Natural killer cell (primary cell): ENCODE measurements at regions not wholly inside any gene's neighbourhood (a gene's known extent, or its start where the extent isn't known, plus 50 kb on each side); places are given as distances from the start of the nearest gene placed in this dataset.

ENCODE experiments used
- ATAC-seq, 3 donors: fragments of 150-1000 bp in 2 of 3; fragments of 200-7000 bp in 1 of 3; cut with Tn5 transposase; 1 replicate in 1 of 3; 2 replicates in 2 of 3; pipeline ENCODE4 v1.10.0; 2021; ENCODE audit warnings: mild to moderate bottlenecking in 2 of 3, moderate library complexity in 2 of 3
- DNase-seq, 2 donors: peaks; one replicate each; pipeline versions ENCODE4 v3.0.0 to v3.0.0-alpha.2; 2013 to 2021; ENCODE audit warnings: mixed read lengths in 1 of 2
- H3K27ac ChIP-seq: one replicate; pipeline ENCODE4 v1.5.1; 2013; ENCODE audit warnings: mild to moderate bottlenecking, low read length
- H3K27me3 ChIP-seq: one replicate; pipeline ENCODE4 v1.6.1; 2013; ENCODE audit warnings: low read length; ENCODE audit not compliant: control insufficient read depth, insufficient read depth
- H3K36me3 ChIP-seq: one replicate; pipeline ENCODE4 v1.6.1; 2013; ENCODE audit warnings: low read length; ENCODE audit not compliant: control insufficient read depth, insufficient read depth
- H3K4me1 ChIP-seq: one replicate; pipeline ENCODE4 v1.6.1; 2013; ENCODE audit warnings: low read length; ENCODE audit not compliant: control insufficient read depth, insufficient read depth
- H3K4me3 ChIP-seq: one replicate; pipeline ENCODE4 v1.5.1; 2013; ENCODE audit warnings: low read length
- H3K9me3 ChIP-seq: one replicate; pipeline ENCODE4 v1.6.1; 2013; ENCODE audit warnings: low read length; ENCODE audit not compliant: control insufficient read depth, insufficient read depth
- H3K27ac Mint-ChIP-seq, 2 donors: one replicate each; pipeline ENCODE4 v1.8.0; 2022; ENCODE audit warnings: mild to moderate bottlenecking in 2 of 2, mixed read lengths in 2 of 2, moderate library complexity in 1 of 2
- H3K27me3 Mint-ChIP-seq, 2 donors: one replicate each; pipeline ENCODE4 v1.8.0; 2022; ENCODE audit warnings: low read depth in 2 of 2, mixed read lengths in 2 of 2
- H3K36me3 Mint-ChIP-seq: one replicate; pipeline ENCODE4 v1.8.0; 2022; ENCODE audit warnings: mixed read lengths
- H3K4me1 Mint-ChIP-seq, 2 donors: one replicate each; pipeline ENCODE4 v1.8.0; 2022; ENCODE audit warnings: mixed read lengths in 2 of 2
- H3K4me3 Mint-ChIP-seq: one replicate; pipeline ENCODE4 v1.8.0; 2022; ENCODE audit warnings: mild to moderate bottlenecking, moderate library complexity, mixed read lengths
- H3K9me3 Mint-ChIP-seq, 2 donors: one replicate each; pipeline ENCODE4 v1.8.0; 2022; ENCODE audit warnings: mixed read lengths in 2 of 2
- WGBS: methylation state at CpG from one replicate; pipeline ENCODE4 v1.1.7; 2013; ENCODE audit warnings: missing lambda C conversion rate; ENCODE audit not compliant: insufficient coverage; 5-methylcytosine and 5-hydroxymethylcytosine counted together
- intact Hi-C: fragments of 100-400 bp; cut with micrococcal nuclease; formaldehyde crosslinking; loops from one replicate; pipeline ENCODE4 v1.14.2; 2022
- TF ChIP-seq, protein P1 (sequence below): fragments of 200-600 bp; IDR thresholded peaks from one replicate; pipeline ENCODE4 v1.8.0; 2022; ENCODE audit warnings: antibody characterized with exemption

DNA sequence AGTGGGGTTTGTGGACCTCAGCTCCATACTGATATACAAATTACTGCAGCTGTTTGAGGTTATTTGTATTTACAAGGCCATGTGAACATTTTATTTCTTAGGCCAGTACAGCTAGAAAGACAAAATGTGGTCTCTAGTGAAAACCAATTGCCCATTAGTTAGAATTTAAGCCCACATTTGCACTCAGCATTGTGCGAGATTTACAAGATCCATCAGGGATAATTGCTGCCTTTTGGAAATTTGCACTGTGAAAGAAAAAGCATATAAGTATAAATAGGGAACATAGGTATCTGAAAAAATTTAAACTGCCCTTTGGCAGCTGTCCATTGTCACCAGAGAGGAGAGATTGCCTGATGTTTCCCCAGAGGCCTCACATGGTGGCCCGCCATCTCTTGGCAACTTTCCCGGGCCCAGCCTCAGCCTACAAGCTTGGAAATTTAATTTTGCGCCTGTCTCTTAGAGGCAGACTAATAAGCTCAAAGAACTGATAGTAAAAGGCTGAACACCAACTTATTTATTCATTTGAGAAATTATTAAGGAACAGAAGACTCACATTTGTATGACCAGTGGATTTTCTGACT is 120.7 kb downstream of the MAP3K21 start:
- Histone ChIP-seq H3K4me3 (no peak overlapping the region), H3K27ac (no peak overlapping the region), H3K9me3 (no peaks in the 10 kb centered on the region), H3K27me3 (no peaks in the 10 kb centered on the region), H3K4me1 (no peaks in the 10 kb centered on the region), H3K36me3 (no peaks in the 10 kb centered on the region)
- H3K4me3 Mint-ChIP-seq = no peak overlapping the region
- H3K27ac Mint-ChIP-seq = no peak overlapping the region
- WGBS = 84% methylated on average over 4 of the region's 4 CpGs
- no peak for ATAC-seq
- intact Hi-C loops = no loop called here
- peaks cover 0 to 2% of the 10 kb centered on the region in 2 donors for H3K27me3 Mint-ChIP-seq
- TF ChIP-seq, protein P1, sequence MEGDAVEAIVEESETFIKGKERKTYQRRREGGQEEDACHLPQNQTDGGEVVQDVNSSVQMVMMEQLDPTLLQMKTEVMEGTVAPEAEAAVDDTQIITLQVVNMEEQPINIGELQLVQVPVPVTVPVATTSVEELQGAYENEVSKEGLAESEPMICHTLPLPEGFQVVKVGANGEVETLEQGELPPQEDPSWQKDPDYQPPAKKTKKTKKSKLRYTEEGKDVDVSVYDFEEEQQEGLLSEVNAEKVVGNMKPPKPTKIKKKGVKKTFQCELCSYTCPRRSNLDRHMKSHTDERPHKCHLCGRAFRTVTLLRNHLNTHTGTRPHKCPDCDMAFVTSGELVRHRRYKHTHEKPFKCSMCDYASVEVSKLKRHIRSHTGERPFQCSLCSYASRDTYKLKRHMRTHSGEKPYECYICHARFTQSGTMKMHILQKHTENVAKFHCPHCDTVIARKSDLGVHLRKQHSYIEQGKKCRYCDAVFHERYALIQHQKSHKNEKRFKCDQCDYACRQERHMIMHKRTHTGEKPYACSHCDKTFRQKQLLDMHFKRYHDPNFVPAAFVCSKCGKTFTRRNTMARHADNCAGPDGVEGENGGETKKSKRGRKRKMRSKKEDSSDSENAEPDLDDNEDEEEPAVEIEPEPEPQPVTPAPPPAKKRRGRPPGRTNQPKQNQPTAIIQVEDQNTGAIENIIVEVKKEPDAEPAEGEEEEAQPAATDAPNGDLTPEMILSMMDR = no peak
- peaks cover 0 to 2% of the 10 kb centered on the region in 2 donors for H3K9me3 Mint-ChIP-seq
- H3K36me3 Mint-ChIP-seq = no peaks in the 10 kb centered on the region
- DNase-seq = no peak
- no peaks in the 10 kb centered on the region for H3K4me1 Mint-ChIP-seq

DNA sequence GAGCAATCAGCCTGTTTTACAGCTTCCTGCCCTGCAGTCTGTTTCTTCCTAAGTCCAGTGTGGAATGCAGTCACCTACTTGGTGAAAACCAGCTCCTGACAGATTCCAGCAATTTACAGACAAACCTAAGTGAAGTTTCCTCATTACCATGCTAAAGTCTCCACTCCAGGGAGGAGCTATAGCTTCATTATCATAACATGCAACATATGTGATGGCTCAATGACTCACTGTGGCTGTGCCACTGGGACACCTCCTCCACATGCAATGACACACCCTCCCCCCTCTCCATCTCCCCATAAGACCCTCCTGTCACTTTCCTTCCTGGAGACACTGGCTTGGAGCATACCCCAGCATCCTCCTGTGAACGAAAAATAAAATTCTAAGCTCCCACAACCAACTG is 125.2 kb downstream of the MAP3K21 start:
- no peaks in the 10 kb centered on the region for H3K9me3 ChIP-seq
- WGBS = 43% methylated on average over 1 of the region's 1 CpG
- H3K36me3 Mint-ChIP-seq = no peaks in the 10 kb centered on the region
- no peaks in the 10 kb centered on the region for H3K4me1 ChIP-seq
- TF ChIP-seq, protein P1 = no peak
- no peak overlapping the region for H3K4me3 Mint-ChIP-seq
- H3K27ac ChIP-seq = no peak overlapping the region
- H3K4me1 Mint-ChIP-seq = no peaks in the 10 kb centered on the region
- H3K27me3 Mint-ChIP-seq = no peaks in the 10 kb centered on the region
- H3K9me3 Mint-ChIP-seq = no peaks in the 10 kb centered on the region
- no peak overlapping the region for H3K27ac Mint-ChIP-seq
- no peaks in the 10 kb centered on the region for H3K27me3 ChIP-seq
- intact Hi-C loops = no loop called here
- no peak overlapping the region for H3K4me3 ChIP-seq
- ATAC-seq = no peak
- H3K36me3 ChIP-seq = no peaks in the 10 kb centered on the region
- DNase-seq = no peak

DNA sequence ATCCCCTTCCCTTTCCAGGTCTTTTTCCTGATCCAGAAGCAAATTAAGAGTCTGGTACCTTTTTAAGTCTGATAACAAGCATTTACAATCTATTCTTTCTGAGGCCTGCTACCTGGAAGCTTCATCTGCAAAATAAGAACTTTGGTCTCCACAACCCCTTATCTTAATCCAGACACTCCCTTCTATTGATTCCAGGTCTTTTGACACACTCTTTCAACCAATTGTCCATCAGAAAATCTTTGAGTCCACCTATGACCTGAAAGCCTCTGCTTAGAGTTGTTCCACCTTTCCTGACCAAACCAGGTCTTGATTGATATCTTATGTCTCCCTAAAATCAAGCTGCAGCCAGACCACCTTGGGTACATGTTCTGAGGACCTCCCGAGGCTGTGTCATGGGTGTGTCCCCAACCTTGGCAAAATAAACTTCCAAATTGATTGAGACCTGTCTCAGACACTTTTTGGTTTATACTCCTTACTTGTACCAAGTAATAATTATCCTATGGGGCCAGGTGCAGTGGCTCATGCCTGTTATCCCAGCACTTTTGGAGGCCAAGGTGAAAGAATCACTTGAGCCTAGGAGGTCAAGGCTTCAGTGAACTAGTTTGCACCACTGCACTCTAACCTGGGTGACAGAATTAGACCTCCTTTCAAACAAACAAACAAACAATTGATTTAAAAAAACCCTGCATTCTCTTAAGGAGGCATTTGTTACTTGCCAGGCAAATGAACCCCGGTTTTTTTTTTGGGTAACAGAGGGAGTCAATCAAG is 126.1 kb downstream of the MAP3K21 start:
- H3K27me3 Mint-ChIP-seq = no peaks in the 10 kb centered on the region
- Histone ChIP-seq H3K9me3 (no peaks in the 10 kb centered on the region), H3K36me3 (no peaks in the 10 kb centered on the region), H3K4me1 (no peaks in the 10 kb centered on the region), H3K27me3 (no peaks in the 10 kb centered on the region), H3K27ac (no peak overlapping the region), H3K4me3 (no peak overlapping the region)
- no peak overlapping the region for H3K4me3 Mint-ChIP-seq
- ATAC-seq (no peak), DNase-seq (no peak)
- H3K4me1 Mint-ChIP-seq = no peaks in the 10 kb centered on the region
- H3K9me3 Mint-ChIP-seq = no peaks in the 10 kb centered on the region
- intact Hi-C loops = no loop called here
- H3K36me3 Mint-ChIP-seq = no peaks in the 10 kb centered on the region
- no peak overlapping the region for H3K27ac Mint-ChIP-seq
- WGBS = 61% methylated on average over 2 of the region's 2 CpGs
- TF ChIP-seq, protein P1 = no peak
